ENCODE measurements at regions not wholly inside any gene's neighbourhood (a gene's known extent, or its start where the extent isn't known, plus 50 kb on each side); places are given as distances from the start of the nearest gene placed in this dataset.
"Not testable (repeated sequence)": the region's sequence is repeated elsewhere in the genome, so short reads cannot be mapped to it uniquely, and the experiment has no call there.

- Mint-ChIP-seq H3K27me3 (ENCODE audit: low read depth) (no peaks in the 10 kb centered on the region), H3K9me3 (peaks cover 9% of the 10 kb centered on the region), H3K36me3 (no peaks in the 10 kb centered on the region), H3K27ac (peak overlapping the region; percentile 61), H3K4me1 (peaks cover 30% of the 10 kb centered on the region), H3K4me3 (no peak overlapping the region)
- no peak for TF ChIP-seq CTCF (IDR thresholded peaks at IDR 0.05; ENCODE audit: unreplicated experiment)
- DNase-seq (ENCODE audit: low spot score in 2 of 2, unreplicated experiment in 2 of 2) = no peak
These were observed 114.8 kb upstream of the NCAM2 start for GRCh38 chr21:20883408-20883800.

- peaks cover 2% of the 10 kb centered on the region for H3K4me1 Mint-ChIP-seq
- no peaks in the 10 kb centered on the region for H3K27me3 Mint-ChIP-seq (ENCODE audit: low read depth)
- DNase-seq (ENCODE audit: low spot score in 2 of 2, unreplicated experiment in 2 of 2) = no peak
- H3K4me3 Mint-ChIP-seq = no peak overlapping the region
- H3K36me3 Mint-ChIP-seq = no peaks in the 10 kb centered on the region
- no peak for TF ChIP-seq CTCF (IDR thresholded peaks at IDR 0.05; ENCODE audit: unreplicated experiment)
- H3K27ac Mint-ChIP-seq = no peak overlapping the region
- H3K9me3 Mint-ChIP-seq = no peaks in the 10 kb centered on the region
These were observed 95.7 kb upstream of the NCAM2 start for GRCh38 chr21:20902511-20902910.

- Mint-ChIP-seq H3K9me3 (no peaks in the 10 kb centered on the region), H3K4me3 (no peak overlapping the region), H3K36me3 (no peaks in the 10 kb centered on the region), H3K27me3 (ENCODE audit: low read depth) (no peaks in the 10 kb centered on the region), H3K27ac (no peak overlapping the region), H3K4me1 (peaks cover 2% of the 10 kb centered on the region)
- no peak for DNase-seq (ENCODE audit: low spot score in 2 of 2, unreplicated experiment in 2 of 2)
- no peak for TF ChIP-seq CTCF (IDR thresholded peaks at IDR 0.05; ENCODE audit: unreplicated experiment)
These were observed 95.2 kb upstream of the NCAM2 start for GRCh38 chr21:20902998-20903397.

GRCh38 chr21:20927555-20927954 lies 70.7 kb upstream of the NCAM2 start:
- H3K4me3 Mint-ChIP-seq; H3K27ac Mint-ChIP-seq; H3K27me3 Mint-ChIP-seq (ENCODE audit: low read depth); H3K4me1 Mint-ChIP-seq; DNase-seq (ENCODE audit: low spot score in 2 of 2, unreplicated experiment in 2 of 2); H3K36me3 Mint-ChIP-seq: not testable (repeated sequence)
- H3K9me3 Mint-ChIP-seq = peaks cover 24% of the 10 kb centered on the region

GRCh38 chr21:20942523-20942922 lies 55.7 kb upstream of the NCAM2 start:
- Mint-ChIP-seq H3K27me3 (ENCODE audit: low read depth) (no peaks in the 10 kb centered on the region), H3K27ac (no peak overlapping the region), H3K4me3 (no peak overlapping the region), H3K9me3 (no peaks in the 10 kb centered on the region), H3K4me1 (peaks cover 36% of the 10 kb centered on the region), H3K36me3 (no peaks in the 10 kb centered on the region)
- DNase-seq (ENCODE audit: low spot score in 2 of 2, unreplicated experiment in 2 of 2) = no peak
- no peak for TF ChIP-seq CTCF (IDR thresholded peaks at IDR 0.05; ENCODE audit: unreplicated experiment)

- no peak overlapping the region for H3K4me3 Mint-ChIP-seq
- H3K9me3 Mint-ChIP-seq = no peaks in the 10 kb centered on the region
- H3K36me3 Mint-ChIP-seq = no peaks in the 10 kb centered on the region
- no peaks in the 10 kb centered on the region for H3K27me3 Mint-ChIP-seq (ENCODE audit: low read depth)
- DNase-seq (ENCODE audit: low spot score in 2 of 2, unreplicated experiment in 2 of 2) = no peak
- peaks cover 38% of the 10 kb centered on the region for H3K4me1 Mint-ChIP-seq
- H3K27ac Mint-ChIP-seq = no peak overlapping the region
- no peak for TF ChIP-seq CTCF (IDR thresholded peaks at IDR 0.05; ENCODE audit: unreplicated experiment)
These were observed 54.6 kb upstream of the NCAM2 start for GRCh38 chr21:20943561-20943997.

Data from mesothelial cell of epicardium (in vitro differentiated cells).